ENCODE measurements at regions not wholly inside any gene's neighbourhood (a gene's known extent, or its start where the extent isn't known, plus 50 kb on each side); places are given as distances from the start of the nearest gene placed in this dataset.

DNA sequence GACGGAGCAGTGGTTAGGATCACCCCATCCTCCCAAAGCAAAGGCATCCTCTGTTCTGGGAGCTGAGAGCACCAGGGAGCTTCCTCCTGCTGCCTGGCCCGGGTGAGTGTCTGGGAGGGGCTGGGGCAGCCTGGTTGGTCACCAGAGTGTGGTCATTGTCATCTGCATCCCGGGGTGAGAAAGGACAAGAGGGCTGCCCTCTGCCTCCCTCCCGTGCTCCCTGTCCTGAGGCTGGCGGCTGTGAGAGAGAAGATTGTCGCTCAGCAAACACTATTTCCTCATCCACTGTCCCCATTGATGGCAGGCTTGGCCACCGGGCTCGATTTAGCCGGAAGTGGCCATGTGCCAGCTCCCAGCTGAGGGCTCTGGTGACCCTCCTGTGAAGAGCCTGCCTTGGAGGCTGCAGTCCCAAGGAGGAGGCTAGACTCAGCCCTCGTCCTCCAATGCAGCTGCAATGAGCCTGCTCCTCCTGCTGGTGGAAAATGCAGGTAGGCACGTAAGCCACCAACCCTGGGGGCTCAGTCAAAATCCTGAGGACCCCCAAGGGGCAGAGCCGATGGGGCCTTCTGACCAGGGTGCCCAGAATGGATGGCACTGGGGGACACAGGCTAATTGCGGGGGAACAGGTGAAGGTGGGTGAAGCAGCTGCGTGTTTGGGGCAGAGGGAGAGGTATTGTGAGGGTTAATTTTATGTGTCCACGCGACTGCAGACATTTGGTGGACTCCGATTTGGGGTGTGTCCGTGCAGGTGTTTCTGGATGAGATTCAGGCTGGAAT, 155.7 kb downstream of the KIF26A start:
- intact Hi-C loops (cut with DNase I; ENCODE audit: low total_unique reads): no loop called here
- no peaks in the 10 kb centered on the region for H3K36me3 ChIP-seq
- peak; percentile 10 to 46 for DNase-seq
- H3K27ac ChIP-seq: no peak overlapping the region
- H3K4me1 ChIP-seq: no peaks in the 10 kb centered on the region
- H3K4me3 ChIP-seq: no peak overlapping the region
- peaks cover 0 to 72% of the 10 kb centered on the region in 2 donors for H3K27me3 ChIP-seq
- TF ChIP-seq, protein P1, sequence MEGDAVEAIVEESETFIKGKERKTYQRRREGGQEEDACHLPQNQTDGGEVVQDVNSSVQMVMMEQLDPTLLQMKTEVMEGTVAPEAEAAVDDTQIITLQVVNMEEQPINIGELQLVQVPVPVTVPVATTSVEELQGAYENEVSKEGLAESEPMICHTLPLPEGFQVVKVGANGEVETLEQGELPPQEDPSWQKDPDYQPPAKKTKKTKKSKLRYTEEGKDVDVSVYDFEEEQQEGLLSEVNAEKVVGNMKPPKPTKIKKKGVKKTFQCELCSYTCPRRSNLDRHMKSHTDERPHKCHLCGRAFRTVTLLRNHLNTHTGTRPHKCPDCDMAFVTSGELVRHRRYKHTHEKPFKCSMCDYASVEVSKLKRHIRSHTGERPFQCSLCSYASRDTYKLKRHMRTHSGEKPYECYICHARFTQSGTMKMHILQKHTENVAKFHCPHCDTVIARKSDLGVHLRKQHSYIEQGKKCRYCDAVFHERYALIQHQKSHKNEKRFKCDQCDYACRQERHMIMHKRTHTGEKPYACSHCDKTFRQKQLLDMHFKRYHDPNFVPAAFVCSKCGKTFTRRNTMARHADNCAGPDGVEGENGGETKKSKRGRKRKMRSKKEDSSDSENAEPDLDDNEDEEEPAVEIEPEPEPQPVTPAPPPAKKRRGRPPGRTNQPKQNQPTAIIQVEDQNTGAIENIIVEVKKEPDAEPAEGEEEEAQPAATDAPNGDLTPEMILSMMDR (IDR thresholded peaks at IDR 0.05): no peak
- no peaks in the 10 kb centered on the region for H3K9me3 ChIP-seq

DNA sequence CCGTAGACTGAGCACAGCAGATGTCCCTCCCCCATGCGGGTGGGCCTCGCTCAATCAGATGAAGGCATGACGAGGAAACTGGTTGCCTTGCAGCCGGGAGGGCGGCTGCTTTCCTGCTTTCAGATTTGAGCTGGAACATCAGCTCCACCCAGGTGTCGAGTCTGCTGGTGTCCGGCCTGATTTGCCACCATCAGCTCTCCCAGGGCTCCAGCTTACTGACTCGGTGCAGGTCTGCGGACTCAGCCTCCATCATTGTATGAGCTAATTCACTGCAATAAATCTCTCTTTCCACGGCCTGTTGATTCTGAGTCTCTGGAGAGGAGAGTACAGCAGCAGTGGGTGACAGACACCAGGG, 156.2 kb downstream of the KIF26A start:
- Histone ChIP-seq H3K9me3 (no peaks in the 10 kb centered on the region), H3K36me3 (no peaks in the 10 kb centered on the region), H3K27ac (no peak overlapping the region), H3K4me3 (no peak overlapping the region), H3K4me1 (no peaks in the 10 kb centered on the region), H3K27me3 (peaks cover 0 to 72% of the 10 kb centered on the region in 2 donors)
- intact Hi-C loops (cut with DNase I; ENCODE audit: low total_unique reads): no loop called here
- TF ChIP-seq, protein P1 (IDR thresholded peaks at IDR 0.05): no peak
- DNase-seq: peak; percentile 9 to 55

DNA sequence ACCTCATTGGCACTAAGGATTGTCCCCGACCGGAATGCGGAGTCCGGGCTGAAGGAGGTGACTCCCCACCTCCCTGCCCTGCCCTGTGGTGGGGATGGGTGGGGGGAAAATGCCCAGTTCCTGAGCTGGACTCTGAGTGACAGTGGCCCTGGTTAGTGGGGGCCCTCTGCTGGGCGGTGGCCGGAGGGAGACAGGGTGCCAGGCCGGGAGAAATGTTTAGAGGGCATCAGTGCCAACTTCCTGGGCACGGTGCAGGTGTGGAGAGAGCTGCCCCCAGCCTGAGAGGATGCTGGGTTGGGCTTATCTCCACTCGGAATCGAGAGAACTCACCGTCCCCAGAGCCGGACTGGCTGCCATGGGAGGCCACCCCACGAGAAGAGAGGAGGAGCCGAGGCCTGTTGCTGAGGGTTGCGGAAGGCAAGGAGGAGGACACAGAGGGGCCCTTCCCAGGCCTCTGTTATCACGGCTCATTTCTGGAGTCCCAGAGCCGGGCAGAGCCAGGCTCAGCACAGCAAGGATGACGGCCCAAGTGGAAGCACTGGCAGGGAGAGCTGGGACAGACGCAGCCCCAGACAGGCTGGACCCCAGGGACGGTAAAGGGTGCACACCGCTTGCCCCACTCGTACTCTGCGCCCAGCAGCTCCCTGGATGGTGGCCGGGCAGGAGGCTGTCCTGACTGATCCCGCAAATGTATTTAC, 156.7 kb downstream of the KIF26A start:
- peaks cover 0 to 72% of the 10 kb centered on the region in 2 donors for H3K27me3 ChIP-seq
- no peaks in the 10 kb centered on the region for H3K9me3 ChIP-seq
- no peaks in the 10 kb centered on the region for H3K36me3 ChIP-seq
- DNase-seq: peak; percentile 5 to 55
- no peak overlapping the region for H3K27ac ChIP-seq
- no peaks in the 10 kb centered on the region for H3K4me1 ChIP-seq
- TF ChIP-seq, protein P1 (IDR thresholded peaks at IDR 0.05): no peak
- no peak overlapping the region for H3K4me3 ChIP-seq
- intact Hi-C loops (cut with DNase I; ENCODE audit: low total_unique reads): no loop called here

DNA sequence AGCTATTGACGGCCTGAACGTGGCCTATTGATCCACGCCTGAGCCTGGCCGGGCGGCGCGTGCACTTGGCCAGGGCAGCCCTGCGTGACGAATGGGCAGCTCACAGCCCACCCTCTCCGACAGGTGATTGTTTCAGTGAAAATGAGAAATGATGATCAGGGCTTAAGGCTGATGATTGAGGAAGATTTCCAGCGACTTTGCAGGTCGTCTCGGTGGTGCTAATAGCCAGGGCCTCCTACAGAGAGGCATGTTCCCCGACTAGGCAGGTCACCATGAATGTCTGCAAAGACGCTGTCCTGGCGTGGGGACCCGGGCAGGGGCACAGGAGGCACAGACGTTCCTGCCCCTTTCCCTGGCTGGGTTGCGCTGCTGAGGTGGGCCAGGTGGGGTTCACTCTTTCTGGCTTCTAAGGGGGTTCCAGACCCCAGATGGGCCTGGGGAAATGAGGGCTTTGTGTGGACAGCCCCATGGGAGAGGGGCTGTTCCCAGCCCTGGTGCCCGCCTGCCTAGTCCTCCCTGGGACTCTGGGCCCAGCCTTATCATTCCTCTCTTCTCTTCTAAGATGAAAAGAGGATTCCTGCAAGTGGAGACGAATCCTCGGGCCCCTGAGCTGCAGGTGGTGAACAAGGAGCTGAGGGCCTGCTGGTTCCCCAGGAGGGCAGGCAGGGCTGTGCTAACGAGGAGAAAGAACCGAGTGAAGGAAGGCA, 157.4 kb downstream of the KIF26A start:
- Histone ChIP-seq H3K27me3 (peaks cover 0 to 69% of the 10 kb centered on the region in 2 donors), H3K36me3 (no peaks in the 10 kb centered on the region), H3K4me1 (no peaks in the 10 kb centered on the region), H3K9me3 (no peaks in the 10 kb centered on the region), H3K4me3 (no peak overlapping the region), H3K27ac (no peak overlapping the region)
- DNase-seq: peak in 1 of 2 donors; percentile 44
- TF ChIP-seq, protein P1 (IDR thresholded peaks at IDR 0.05): no peak
- intact Hi-C loops (cut with DNase I; ENCODE audit: low total_unique reads): no loop called here

DNA sequence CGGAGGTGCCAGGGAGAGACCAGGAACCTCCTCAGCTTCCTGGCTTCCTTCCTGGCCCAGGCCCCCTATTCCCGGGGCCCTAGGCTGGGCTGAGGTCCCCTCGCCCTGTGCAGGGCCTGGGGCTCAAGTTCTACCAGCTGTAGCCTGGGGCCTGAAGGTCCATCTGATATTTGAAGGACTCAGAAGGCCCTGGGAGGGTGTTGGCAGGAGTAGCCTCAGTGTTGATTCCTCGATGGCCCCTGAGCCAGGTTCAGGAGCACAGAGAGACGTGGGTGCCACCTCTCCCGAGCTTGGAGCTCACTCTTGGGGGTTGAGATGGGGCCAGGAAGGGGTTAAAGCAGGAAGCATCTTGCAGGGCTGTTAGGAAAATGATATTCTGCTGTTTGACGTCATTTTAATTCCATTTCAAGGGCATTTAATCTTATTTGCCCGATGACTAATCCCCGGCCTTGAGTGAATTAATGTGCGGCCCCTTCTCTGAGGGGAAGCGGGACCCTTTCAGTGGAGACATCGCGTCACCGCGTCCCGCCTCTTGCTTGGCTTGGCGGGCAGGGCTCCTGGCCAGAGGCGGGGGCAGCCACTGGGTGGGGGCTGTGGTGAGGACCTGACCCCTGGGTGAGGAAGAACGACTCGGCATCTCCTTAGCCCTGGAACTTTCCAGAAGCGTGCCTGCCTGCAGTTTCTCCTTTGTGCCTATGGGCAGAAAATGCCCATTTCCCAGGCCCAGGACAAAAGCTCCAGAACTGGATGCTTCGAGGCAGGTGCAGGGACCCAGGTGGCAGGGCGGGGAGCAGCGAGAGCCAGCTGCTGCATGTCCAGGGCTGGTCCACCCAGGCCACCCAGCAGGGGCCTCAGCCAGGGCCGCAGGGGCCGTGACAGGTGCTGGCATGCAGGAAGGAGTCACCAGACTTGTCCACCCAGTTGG, 158.3 kb downstream of the KIF26A start:
- intact Hi-C loops (cut with DNase I; ENCODE audit: low total_unique reads): no loop called here
- no peaks in the 10 kb centered on the region for H3K9me3 ChIP-seq
- H3K4me3 ChIP-seq: no peak overlapping the region
- no peaks in the 10 kb centered on the region for H3K36me3 ChIP-seq
- peaks cover 0 to 61% of the 10 kb centered on the region in 2 donors for H3K27me3 ChIP-seq
- DNase-seq: peak; percentile 17 to 59
- H3K27ac ChIP-seq: no peak overlapping the region
- H3K4me1 ChIP-seq: no peaks in the 10 kb centered on the region
- TF ChIP-seq, protein P1 (IDR thresholded peaks at IDR 0.05): no peak

All from tibial artery (tissue), 4 donors.